HuH-7.5 (cell line): ENCODE measurements at regions not wholly inside any gene's neighbourhood (a gene's known extent, or its start where the extent isn't known, plus 50 kb on each side); places are given as distances from the start of the nearest gene placed in this dataset.

Source experiments
- DNase-seq: peaks from one replicate; pipeline ENCODE4 v3.0.0; 2011; ENCODE audit warnings: low spot score

DNA sequence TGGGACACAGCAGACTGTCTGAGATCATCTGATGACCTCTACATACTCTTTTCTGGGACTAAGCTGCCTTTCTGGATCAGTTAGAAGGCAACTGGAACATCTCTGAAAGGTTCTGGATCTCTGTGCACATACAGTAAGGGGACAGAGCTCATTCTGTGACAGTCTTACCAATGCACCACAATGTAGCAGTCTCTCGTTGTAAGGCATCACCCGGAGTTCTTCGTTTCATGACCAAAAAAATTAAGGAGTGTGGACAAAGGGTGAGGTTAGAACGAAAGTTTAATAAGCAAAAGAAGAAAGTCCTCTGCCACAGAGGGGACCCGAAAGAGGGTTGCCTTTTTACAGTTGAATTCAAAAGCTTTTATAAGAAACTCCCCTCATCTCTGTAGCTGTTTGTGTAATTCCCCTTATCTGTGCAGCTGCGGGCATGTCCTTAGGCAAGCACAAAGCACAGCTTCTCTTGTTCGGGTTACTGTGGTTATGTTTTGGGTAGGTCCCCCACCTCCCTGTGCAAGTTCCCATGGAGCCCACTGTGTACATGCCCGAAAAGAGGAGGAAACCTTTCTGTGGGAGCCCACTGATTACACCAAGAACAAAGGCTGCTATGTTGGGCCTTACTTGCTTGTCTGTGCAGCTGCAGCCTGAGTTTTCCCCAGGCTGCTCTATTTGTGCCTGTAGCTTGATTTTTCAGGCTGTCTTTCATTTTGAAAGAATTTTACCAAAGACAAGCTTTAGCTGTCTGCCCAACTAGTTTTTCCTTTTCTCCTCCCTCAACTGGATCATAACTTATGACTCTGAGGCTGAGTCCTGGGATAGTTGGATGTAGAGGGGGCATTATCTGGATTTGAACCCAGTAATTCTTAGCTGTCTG is 53.1 kb upstream of the CACNA1E start:
- DNase-seq, result no peak
